Stimulated activated CD4-positive, alpha-beta T cell treated with anti-CD3 and anti-CD28 coated beads, Interleukin-12 subunit alpha, Interleukin-12 subunit beta, amount 100 ng/mL, for 48 hours (primary cell): ENCODE measurements at regions not wholly inside any gene's neighbourhood (a gene's known extent, or its start where the extent isn't known, plus 50 kb on each side); places are given as distances from the start of the nearest gene placed in this dataset.

ENCODE experiments used
- DNase-seq, 3 donors: peaks; one replicate each; pipeline ENCODE4 v3.0.0-alpha.2; 2020; ENCODE audit warnings: low read depth in 2 of 3, low spot score in 1 of 3

GRCh38 chr1:81446000-81446669, 354.6 kb upstream of the ADGRL2 start:
- no peak for DNase-seq

DNA sequence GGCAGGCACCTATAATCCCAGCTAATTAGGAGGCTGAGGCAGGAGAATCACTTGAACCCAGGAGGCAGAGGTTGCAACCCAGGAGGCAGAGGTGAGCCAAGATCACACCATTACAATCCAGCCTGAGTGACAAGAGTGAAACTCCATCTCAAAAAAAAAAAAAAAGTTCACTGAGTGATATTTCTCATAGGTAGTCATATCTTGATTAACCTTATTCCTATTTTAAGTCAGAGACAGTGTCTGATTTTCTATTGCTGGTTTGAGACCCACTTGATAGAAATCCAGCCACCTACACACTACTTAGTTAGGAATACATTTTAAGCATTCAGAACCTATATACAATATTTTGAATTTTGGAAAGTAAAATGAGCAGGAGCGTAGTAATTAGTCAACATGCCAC, 357.4 kb upstream of the ADGRL2 start:
- no peak for DNase-seq

DNA sequence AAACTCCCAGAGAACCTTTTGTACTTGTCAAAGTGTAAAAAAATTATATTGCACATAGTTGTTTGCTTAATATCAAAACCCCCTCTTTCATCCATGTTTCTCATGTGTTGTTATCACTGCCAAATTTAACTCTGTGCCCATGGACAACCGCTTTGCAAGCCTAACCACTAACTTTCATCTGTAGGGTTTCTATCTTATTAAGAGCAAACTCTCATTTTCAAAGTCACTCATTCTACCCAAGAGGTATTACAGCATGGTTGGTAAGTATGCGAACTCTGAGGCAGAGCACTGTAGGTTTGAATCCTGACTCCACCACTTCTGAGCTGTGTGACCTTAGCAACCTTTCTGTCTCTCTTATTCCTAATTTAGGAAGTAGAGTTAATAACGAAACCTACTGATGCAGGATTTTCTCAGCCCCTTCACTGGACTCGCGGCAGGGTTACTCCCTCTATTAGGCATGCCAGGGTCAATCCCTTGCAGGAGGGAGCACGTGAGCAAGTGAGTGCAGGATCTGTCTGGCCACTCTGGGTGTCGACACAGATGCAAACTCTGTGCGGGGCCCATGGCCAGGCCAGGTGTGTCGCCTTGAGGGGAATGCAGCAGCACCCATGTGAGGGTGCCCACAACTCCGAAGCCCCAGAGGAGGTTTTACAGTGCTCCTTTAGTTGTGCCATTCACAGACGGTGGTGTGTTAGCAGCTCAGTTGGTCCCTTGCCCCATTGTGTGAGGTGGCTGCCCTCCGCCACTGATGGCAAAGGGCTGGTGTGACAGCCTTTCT, 361.5 kb upstream of the ADGRL2 start:
- no peak for DNase-seq

DNA sequence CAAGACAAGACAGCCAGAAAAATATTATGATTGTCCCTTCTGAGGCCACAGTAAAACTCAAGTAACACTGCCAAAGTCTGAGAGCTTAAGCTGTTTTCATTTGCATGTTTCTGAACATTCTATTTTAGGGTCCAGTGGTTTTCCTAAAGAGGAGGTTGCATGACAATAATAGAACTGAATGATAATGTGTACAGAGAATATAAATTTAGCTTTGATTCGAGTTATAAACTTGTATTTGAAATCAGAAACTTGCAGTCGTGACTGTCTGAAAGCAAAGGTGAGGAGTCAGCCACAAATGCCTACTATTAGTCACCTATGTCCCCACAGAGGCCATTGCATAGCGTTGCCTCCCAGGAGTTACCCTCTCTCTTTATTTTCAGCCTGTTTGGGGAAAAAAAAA, 363.1 kb upstream of the ADGRL2 start:
- DNase-seq, result no peak

DNA sequence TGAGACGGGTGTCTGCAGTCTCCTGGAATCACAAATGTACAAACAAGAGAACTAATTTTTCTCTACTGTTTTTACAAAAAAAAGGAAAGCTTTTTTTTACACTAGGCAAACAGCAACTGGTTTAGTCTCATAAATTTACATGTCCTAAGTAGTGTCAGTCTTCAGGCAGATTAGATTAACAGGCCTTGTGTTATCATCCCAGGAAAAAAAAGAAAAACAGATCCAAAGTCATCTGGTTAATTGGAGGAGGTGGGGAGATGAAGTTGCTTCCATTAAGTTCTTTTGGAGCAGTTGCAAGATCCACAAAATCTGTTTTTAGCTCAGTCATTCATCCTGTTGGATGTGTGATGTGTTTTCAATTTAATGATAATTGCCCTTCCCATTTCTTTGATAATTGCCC, 363.5 kb upstream of the ADGRL2 start:
- no peak for DNase-seq

- no peak for DNase-seq
Observed at GRCh38 chr1:81435175-81435574, 365.6 kb upstream of the ADGRL2 start.

DNA sequence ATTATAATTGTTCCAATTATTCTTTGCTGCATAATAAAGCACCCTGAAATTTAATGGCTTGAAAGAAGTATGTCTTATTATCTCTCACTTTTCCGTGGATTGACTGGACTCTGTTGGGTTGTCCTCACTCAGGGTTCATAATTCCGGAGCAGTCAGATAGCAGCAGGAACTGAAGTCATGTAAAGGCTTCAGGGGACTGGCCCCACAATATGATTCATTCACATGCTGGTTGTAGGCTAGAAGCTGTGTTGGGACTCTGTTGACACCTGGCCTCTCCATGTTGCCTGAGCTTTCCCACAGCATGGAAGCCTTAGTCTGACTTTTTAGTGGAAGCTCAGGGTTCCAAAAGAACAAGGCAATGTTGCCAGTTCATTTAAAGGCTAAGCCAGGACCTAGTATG, 367.1 kb upstream of the ADGRL2 start:
- no peak for DNase-seq

GRCh38 chr1:81432654-81433109, 368.1 kb upstream of the ADGRL2 start:
- DNase-seq, result no peak

- DNase-seq, result no peak
Observed at GRCh38 chr1:81432059-81432458, 368.7 kb upstream of the ADGRL2 start.

DNA sequence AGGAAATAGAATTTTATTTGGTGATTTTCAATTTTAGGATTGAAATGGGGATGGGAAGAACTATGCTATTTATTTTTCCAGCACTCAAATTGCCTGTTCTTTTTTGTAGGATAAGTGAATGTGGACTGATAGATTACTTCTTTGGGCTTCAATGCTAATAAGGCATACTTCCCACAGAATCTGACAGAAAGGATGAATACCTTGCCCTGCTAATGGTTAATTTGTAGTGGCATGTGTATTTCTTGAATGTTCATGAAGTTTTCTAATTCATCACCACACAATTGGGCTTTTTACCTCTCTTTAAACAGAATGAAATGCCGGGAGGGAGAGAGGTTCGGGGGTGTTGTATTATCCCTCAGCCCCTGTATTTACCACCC, 369.1 kb upstream of the ADGRL2 start:
- DNase-seq, result no peak

DNA sequence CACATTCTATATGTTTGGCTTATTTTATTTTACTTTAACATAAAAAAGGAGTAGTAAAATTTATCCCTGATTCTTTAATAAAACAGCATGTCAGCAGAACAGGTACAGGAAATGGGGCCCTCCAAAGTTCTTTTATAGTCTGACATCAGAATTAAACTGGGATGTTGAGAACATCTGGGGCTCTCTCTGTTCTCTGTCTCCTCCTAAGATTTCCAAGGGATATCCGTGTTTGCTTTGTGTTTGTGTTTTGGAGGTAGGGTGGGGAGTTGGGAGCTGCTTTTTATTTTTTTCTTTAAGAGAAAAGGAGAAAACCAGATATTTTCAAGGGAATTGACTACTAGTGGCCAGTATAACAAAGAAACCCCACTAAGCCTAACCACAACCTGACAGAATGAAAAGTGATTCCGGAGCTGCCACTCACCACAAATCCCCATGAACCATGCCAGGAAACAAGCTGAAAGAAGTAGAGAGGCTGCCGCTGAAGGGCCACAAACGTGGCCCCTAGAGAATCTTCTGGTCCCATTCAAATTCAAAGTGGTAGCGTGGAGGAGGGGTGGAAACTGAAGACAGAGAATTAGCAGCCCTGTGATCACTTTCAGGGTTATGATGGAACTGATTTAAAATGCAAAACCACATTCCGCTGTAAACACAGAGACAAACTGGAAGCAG, 369.6 kb upstream of the ADGRL2 start:
- no peak for DNase-seq

DNA sequence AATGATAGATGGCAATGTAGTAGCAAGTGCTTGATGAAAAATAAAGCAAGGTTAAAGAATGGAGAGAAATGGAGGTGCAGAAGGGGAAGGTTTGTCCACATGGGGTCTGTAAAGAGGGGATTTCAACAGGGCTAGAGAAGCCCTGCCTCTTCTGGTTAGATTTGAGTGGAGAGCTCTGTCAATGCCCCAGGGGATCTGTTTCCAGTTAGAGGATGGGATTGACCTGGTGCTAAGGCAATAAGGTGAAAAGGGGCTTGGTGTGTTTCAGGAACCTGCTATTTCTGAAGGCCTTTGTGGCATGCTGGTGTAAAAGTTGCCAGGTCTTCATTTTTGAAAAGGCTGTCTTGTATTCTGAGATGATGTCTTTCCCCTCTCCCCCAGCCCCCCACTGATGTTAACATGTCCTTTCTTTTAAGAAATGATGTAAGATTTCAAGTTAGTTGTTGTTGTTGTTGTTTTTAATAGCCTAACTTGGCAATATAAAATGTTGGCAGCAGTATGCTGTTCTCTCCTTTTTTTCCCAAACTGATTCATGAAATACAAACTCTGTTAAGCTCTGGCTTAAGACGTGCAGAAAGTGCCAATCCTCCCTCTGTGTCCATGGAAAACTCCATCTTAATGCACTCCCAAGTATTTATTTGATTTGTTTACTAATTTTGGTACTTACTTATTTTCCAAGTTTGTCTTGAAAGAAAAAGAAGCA, 370.3 kb upstream of the ADGRL2 start:
- no peak for DNase-seq

- DNase-seq, result no peak
Observed at GRCh38 chr1:81428998-81429397, 371.7 kb upstream of the ADGRL2 start.

DNA sequence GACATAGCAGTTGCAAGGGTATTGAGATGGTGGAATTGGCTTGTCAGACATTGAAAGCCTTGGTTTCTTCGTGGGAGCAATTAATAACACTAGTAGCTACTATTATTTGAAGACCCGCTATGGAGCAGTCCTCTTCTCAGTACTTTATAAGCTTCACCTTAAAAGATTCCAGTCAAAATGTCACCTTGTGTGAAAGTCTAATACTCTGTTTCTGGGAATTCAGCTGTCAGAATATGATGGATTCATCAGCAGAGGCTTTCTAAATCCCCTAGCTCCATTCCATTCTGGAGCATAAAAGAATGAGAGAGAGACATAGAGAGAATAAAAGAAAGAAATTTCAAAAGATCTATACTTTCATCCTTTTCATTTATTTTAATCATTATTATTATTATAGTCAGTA, 375.9 kb upstream of the ADGRL2 start:
- DNase-seq, result no peak

DNA sequence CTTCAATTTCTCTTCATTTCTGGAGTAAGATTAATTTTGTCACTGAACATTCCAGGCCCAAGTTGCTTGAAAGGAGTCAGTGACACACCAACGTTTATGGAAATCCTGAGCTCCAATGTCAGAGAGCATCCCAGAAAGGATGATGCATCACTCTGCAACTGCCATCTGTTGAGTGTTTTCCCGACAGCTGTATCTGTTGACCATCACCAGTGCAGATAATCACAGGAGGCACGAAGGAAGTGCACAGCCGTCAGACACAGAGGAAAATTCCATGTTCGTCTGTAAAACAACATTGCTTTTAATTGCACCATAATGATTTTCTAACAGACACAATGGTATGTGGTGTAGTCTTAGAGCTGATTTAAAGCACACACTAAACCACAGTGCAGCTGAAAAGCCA, 376.7 kb upstream of the ADGRL2 start:
- DNase-seq, result no peak

DNA sequence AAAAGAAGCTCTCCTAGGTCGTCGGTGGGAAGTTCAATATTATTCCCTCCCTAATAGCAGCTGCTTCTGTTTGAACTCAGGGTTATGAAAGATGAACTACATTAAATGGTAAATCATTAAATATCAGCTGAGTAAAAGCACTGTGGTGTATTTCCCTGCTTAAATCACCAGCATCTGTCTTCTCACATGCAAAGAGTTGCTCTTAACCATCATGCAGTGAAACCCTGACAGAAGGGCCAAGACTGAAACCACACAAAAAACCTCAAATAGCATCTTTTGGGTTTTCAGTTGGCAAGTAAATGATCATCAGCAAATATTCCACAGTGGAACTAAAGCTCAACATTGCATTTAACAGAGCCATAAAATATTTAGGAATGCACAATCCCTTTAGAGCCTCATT, 380.0 kb upstream of the ADGRL2 start:
- DNase-seq, result no peak

DNA sequence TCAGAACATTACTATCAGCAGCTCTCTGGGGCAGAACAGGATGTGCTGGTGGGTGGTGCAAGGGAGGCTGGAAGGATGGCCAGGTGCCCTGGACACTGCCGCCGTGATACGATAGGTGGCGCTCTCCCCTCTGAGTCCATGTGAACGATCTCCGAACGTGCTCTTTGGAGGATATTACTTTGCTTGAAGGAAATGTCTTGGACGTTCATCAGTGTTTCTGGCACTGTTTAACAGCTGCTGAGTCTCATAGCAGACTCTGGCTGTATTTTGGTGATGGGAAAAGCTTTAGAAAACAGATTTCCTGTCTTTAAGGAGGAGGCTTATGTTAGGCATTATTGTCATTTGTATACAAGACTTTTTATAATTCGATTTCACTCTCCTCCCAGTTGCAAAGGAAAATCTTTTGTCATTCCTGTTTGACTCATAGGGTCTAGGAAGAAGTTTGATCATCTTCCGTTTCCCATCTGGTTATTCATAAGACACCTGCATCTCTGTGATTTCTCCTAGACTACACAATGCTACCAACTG, 386.2 kb upstream of the ADGRL2 start:
- no peak for DNase-seq

DNA sequence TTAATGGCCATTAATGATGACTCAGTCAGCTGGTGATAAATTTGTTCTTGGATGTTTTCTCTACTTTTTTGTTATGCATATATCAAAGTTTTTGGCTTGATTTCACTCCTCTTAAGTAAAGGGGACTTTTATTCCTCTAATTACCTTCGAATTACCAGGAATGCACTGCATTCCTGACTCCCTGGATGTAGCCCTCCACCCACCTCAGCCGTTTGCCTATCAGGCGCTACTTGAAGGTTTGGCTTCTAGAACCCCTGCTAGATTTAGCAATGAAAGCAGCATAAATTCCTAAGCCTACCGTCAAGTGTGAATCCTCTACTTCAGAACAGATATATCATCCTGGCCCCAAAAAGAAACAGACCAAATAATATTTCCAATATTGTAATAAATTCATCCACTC, 387.8 kb upstream of the ADGRL2 start:
- no peak for DNase-seq

- no peak for DNase-seq
Observed at GRCh38 chr1:81410941-81411340, 389.8 kb upstream of the ADGRL2 start.

GRCh38 chr1:81410351-81410750, 390.4 kb upstream of the ADGRL2 start:
- no peak for DNase-seq

DNA sequence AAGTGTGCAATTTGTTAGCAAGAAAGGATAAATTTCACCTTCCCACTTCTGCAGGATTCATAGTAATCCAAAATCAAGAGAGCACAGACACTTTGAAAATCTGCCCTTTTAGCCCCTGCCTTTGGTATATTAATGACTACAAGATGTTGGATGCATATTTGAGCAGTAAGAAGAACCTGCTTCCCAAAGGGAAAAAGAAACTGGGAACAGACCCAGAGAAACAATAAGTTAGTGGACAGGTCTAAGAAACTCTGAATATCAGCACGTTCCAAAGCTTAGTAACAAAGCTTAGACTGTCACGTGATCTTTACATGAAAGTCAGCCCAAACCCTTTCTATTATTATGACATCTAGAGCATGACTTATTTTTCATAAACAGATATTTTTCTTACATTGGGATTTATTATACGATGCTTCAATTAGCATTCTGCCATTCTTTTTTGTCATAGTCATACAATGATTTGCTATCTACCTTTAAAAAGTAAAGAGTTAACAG, 390.9 kb upstream of the ADGRL2 start:
- no peak for DNase-seq
